ENCODE measurements at regions not wholly inside any gene's neighbourhood (a gene's known extent, or its start where the extent isn't known, plus 50 kb on each side); places are given as distances from the start of the nearest gene placed in this dataset.
"Not testable (repeated sequence)": the region's sequence is repeated elsewhere in the genome, so short reads cannot be mapped to it uniquely, and the experiment has no call there.

DNA sequence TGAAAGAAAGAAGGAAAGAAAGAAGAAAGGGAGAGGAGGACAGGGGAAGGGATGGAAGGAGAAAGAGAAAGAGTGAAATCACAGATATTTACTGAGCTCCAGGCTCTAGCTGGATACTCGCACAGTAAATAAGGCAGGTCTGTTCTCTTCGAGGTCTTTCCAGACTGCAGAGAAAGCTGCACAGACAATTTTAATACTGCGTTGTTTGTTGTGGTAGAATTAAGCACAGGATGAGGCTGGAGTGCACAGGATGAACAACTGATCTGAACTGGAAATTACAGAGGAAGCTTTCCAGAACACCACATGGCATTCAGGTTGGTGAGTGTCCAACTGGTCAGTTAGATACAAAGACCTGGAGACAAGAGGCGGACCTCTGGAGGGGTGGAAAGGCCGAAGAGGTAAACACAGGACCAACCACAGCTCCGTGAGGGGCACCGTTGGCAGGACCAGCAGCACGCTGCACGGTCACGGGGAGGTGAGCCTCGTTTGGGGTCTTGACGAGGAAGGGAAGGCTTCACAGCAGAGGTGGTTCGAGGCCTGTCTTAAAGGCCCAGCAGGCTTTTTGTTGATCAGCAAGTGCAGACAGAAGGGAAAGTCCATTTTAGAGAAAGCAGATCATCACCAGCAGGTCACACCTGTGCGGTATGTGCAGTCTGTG lies 121.7 kb downstream of the ATP6V0E2 start:
- not testable (repeated sequence) for H3K27ac ChIP-seq (ENCODE audit: low read depth, low read length, severe bottlenecking); H3K9me3 ChIP-seq (ENCODE audit: control insufficient read depth, low read length); H3K36me3 ChIP-seq (ENCODE audit: control insufficient read depth, insufficient read depth, low read length); H3K4me3 ChIP-seq (ENCODE audit: extremely low read depth, insufficient read depth, low read length, poor library complexity, severe bottlenecking); H3K4me1 ChIP-seq (ENCODE audit: control insufficient read depth, insufficient read depth, low read length, poor library complexity, severe bottlenecking)
- WGBS, 2 experiments (ENCODE audit: insufficient coverage in 2 of 2) = 84 to 88% methylated on average over 10 to 11 of the region's 14 CpGs

DNA sequence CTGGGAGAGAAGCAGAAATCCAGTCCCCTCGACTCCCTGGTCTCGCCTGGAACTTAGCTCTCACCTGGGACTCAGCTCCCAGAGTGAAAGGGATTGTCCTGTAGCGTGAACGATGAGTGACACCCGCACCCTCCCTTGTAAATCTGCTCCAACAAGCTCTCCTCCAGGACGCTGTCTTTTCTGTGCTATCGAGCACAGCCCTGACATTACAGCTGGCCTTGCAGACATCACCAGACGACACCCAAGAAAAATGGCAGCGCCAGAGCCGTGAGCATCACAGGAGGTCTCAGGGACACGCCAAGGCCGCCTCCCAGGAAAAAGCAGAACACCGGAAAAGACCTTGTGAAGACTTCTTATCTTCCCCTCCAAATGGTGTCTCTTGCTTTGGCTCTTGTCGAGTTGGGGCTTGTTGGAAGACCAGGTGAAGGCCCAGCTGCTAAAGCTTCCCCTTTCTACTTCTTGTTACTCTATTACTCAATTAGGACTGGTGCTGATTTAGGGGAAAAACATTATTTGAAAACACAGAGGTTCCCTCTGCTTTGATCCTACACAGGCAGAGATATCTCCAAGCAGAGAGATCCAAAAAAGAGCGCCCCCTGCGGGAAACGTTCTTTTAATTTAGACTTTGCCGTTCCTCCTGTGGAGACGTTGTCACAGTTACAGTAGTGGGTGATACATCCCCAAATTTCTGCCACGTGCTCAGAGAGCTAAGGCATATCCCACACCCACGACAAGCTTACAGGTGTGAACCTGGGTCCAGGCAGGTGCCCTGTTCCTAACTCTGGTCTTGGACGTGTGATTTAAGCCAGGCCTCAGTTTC lies 127.2 kb downstream of the ATP6V0E2 start:
- not testable (repeated sequence) for H3K27ac ChIP-seq (ENCODE audit: low read depth, low read length, severe bottlenecking); H3K36me3 ChIP-seq (ENCODE audit: control insufficient read depth, insufficient read depth, low read length); H3K4me1 ChIP-seq (ENCODE audit: control insufficient read depth, insufficient read depth, low read length, poor library complexity, severe bottlenecking); H3K4me3 ChIP-seq (ENCODE audit: extremely low read depth, insufficient read depth, low read length, poor library complexity, severe bottlenecking); H3K9me3 ChIP-seq (ENCODE audit: control insufficient read depth, low read length)
- 57 to 87% methylated on average over 3 to 6 of the region's 22 CpGs for WGBS, 2 experiments (ENCODE audit: insufficient coverage in 2 of 2)

DNA sequence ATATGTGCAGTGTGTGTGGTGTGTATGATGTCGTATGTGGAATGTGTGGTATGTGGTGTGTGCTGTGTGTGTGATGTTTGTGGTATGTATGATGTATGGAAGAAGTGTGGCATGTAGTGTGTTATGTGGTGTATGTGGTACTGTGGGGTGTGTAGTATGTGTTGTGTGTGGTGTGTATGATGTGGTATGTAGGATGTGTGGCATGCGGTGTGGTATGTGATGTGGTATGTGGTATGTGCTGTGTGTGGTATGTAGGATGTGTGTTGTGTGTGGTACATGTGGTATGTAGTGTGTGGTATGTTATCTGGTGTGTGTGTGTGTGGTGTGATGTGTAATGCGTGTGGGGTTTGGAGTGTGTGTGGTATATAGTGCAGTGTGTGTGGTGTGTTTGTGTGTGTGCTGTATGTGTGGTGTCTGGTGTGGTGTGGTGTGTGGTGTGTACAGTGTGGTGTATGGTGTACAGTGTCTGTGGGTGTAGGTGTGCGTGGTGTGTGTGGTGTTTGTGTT lies 129.6 kb downstream of the ATP6V0E2 start:
- no peaks in the 10 kb centered on the region for H3K9me3 ChIP-seq (ENCODE audit: control insufficient read depth, low read length)
- H3K36me3 ChIP-seq (ENCODE audit: control insufficient read depth, insufficient read depth, low read length) = no peaks in the 10 kb centered on the region
- WGBS, 2 experiments (ENCODE audit: insufficient coverage in 2 of 2) = 57 to 60% methylated on average over 4 of the region's 4 CpGs
- H3K4me3 ChIP-seq (ENCODE audit: extremely low read depth, insufficient read depth, low read length, poor library complexity, severe bottlenecking) = no peak overlapping the region
- H3K4me1 ChIP-seq (ENCODE audit: control insufficient read depth, insufficient read depth, low read length, poor library complexity, severe bottlenecking) = no peaks in the 10 kb centered on the region
- H3K27ac ChIP-seq (ENCODE audit: low read depth, low read length, severe bottlenecking) = no peak overlapping the region

DNA sequence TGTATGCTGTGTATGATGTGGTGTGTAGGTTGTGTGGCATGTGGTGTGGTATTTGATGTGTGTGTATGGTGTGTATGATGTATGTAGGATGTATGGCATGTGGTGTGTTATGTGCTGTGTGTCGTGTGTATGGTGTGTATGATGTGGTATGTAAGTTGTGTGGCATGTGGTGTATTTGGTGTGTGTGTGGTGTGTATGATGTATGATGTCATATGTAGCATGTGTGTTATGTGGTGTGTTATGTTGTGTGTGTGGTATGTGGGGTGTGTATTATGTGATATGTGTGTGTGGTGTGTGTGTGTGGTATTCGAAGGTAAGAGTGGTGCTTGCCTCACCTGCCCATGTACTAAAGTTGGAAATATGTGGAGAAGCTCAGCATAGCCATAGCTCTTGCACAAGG lies 130.2 kb downstream of the ATP6V0E2 start:
- not testable (repeated sequence) for H3K36me3 ChIP-seq (ENCODE audit: control insufficient read depth, insufficient read depth, low read length); H3K9me3 ChIP-seq (ENCODE audit: control insufficient read depth, low read length)
- 85 to 88% methylated on average over 2 of the region's 2 CpGs for WGBS, 2 experiments (ENCODE audit: insufficient coverage in 2 of 2)

DNA sequence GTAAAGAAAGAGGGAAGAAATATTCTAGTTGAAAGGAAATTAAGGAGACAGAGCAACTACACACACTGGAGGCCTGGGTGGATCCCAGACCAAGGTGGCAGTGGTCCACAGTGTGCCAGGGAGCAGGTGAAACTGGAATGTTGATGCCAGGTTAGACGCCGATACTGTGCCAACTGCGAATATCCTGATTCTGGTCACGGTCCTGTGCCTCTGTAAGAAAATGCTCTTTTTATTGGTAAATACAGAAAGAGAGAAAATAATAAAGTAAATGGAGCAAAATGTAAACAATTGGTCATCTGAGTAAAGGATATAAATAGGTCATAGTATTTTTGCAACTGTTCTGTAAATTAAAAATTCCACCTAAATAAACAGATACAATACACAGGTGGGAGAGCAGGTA lies 131.1 kb downstream of the ATP6V0E2 start:
- 93 to 95% methylated on average over 4 of the region's 4 CpGs for whole genome bisulfite sequencing, 2 experiments (ENCODE audit: insufficient coverage in 2 of 2)
- not testable (repeated sequence) for H3K27ac ChIP-seq (ENCODE audit: low read depth, low read length, severe bottlenecking); H3K9me3 ChIP-seq (ENCODE audit: control insufficient read depth, low read length); H3K36me3 ChIP-seq (ENCODE audit: control insufficient read depth, insufficient read depth, low read length); H3K4me3 ChIP-seq (ENCODE audit: extremely low read depth, insufficient read depth, low read length, poor library complexity, severe bottlenecking); H3K4me1 ChIP-seq (ENCODE audit: control insufficient read depth, insufficient read depth, low read length, poor library complexity, severe bottlenecking)

More for the DNA sequence above, 130.2 kb downstream of the ATP6V0E2 start:
- H3K27ac ChIP-seq (ENCODE audit: low read depth, low read length, severe bottlenecking); H3K4me3 ChIP-seq (ENCODE audit: extremely low read depth, insufficient read depth, low read length, poor library complexity, severe bottlenecking); H3K4me1 ChIP-seq (ENCODE audit: control insufficient read depth, insufficient read depth, low read length, poor library complexity, severe bottlenecking): not testable (repeated sequence)

DNA sequence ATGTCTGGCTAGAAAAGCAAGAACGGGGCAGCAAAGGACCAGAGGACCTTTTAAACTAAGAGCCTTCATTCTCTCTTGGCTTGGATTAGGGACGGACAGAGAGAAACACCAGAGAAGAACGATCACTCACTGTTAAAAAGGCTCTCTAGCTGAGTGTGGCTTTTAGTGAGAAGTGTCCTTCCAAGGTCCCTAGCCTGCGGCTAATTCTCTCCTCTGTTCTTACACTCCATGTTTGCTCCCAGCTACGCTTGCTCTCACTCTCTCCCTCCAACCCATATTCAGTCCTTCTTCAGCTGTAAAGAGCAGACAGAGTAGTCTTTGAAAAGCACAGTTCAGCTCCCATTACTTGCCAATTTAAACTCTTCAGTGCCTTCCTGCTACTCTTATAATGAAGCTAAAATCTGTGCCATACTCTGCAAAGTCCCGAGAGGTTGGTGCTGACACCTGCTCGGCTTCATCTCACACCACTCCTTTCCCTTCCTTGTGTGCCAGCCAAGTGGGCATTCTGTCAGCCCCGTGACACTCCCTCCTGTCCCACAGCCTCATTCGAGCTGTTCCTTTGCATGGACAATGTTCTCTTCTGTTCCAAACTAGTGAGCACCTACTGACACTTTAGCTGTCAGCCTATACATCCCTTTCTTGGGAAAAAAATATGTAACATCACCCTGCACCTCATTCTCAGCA lies 136.0 kb downstream of the ATP6V0E2 start:
- H3K4me1 ChIP-seq (ENCODE audit: control insufficient read depth, insufficient read depth, low read length, poor library complexity, severe bottlenecking); H3K27ac ChIP-seq (ENCODE audit: low read depth, low read length, severe bottlenecking); H3K9me3 ChIP-seq (ENCODE audit: control insufficient read depth, low read length); H3K4me3 ChIP-seq (ENCODE audit: extremely low read depth, insufficient read depth, low read length, poor library complexity, severe bottlenecking); H3K36me3 ChIP-seq (ENCODE audit: control insufficient read depth, insufficient read depth, low read length): not testable (repeated sequence)
- 72 to 100% methylated on average over 1 to 2 of the region's 9 CpGs for WGBS, 2 experiments (ENCODE audit: insufficient coverage in 2 of 2)

DNA sequence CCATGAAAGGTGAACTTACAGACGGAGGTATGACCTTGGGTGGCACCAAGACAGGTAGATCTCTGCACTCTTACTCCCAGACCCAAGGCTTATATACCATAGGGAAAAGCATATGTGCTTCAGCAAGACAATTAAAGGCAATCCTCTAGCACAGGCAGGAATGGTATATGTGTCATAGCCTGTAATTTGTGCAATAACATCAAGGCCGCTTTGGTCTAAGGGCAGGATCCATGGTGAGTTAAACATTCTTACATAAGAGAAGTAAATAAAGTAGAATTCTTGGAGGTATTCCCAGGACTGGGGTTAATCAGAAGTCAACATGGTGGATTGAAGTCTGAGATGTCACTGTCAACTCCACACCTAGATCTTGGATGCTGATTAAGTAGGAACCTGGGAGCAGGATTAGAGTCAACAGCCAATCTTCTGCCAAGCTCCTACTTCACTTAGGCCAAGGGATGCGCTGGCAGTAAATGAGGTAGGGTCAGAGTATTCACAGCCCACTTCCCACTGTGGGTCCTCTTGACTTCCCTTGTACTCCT lies 143.0 kb downstream of the ATP6V0E2 start:
- 100% methylated on average over 1 of the region's 3 CpGs; no CpG with 5 or more reads in 1 of the 2 experiments for WGBS, 2 experiments (ENCODE audit: insufficient coverage in 2 of 2)
- H3K4me1 ChIP-seq (ENCODE audit: control insufficient read depth, insufficient read depth, low read length, poor library complexity, severe bottlenecking); H3K36me3 ChIP-seq (ENCODE audit: control insufficient read depth, insufficient read depth, low read length); H3K9me3 ChIP-seq (ENCODE audit: control insufficient read depth, low read length); H3K4me3 ChIP-seq (ENCODE audit: extremely low read depth, insufficient read depth, low read length, poor library complexity, severe bottlenecking); H3K27ac ChIP-seq (ENCODE audit: low read depth, low read length, severe bottlenecking): not testable (repeated sequence)

DNA sequence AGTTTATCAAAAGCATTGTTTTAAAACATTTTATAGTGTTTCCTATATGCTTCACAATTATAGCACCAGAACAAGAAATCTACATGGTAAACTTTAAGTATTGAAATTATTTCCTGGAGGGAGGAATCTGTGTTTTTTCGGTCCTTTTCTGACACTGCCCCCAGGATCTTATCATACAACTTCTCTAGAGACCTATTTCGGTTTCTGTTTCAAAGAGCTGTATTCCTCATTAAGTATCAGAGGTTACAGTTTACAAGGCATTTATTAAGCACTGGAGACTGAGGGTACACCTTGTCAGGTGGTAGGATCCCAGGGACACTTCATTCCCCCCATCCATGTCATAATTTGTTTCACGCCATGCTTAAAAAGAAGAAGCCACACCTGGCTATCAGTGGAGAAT lies 146.4 kb downstream of the ATP6V0E2 start:
- not testable (repeated sequence) for H3K27ac ChIP-seq (ENCODE audit: low read depth, low read length, severe bottlenecking)

DNA sequence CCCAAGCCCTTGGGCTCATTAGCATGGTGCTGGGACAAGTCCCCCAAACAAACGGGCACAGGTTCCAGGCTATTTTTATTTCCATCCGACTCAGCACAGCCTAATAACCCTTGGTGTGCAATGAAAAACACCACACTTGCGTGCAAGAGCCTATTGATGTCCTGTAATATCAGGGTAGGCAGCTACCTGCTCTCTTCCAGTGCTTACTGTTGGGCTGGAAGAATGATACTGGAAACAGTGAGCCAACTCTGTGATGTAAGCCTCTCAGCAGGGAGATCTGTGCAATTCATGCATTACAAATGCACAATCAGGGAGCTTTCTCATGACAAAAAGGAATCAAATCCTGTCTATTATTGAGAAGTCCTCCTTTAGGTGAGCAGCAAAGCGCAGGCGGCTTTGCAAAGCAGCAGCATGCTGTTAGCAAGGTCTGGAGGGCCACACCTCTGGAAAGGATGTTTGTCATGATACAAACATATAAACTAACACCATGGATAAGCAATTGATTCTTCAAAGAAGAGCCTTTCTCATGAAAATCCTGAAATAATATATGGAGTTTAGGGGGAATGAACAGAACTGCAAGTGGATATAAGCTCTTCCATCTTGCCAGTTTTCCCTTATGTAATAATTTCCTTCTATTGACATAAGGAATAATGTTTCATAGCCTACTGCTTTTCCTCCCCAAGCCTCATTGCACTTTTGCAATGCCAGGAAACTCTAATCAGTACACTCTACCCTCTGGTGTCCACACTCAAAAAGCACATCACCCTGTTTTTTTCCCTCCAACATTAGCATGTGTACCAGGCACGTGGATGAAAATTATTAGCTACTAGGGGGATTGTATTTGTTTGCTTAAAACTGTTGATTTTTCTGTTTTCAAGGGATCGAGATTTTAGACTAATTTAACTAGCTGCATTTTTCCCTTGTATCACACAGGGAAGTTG lies 151.1 kb downstream of the ATP6V0E2 start:
- H3K27ac ChIP-seq (ENCODE audit: low read depth, low read length, severe bottlenecking); H3K9me3 ChIP-seq (ENCODE audit: control insufficient read depth, low read length); H3K4me3 ChIP-seq (ENCODE audit: extremely low read depth, insufficient read depth, low read length, poor library complexity, severe bottlenecking); H3K4me1 ChIP-seq (ENCODE audit: control insufficient read depth, insufficient read depth, low read length, poor library complexity, severe bottlenecking); H3K36me3 ChIP-seq (ENCODE audit: control insufficient read depth, insufficient read depth, low read length): not testable (repeated sequence)
- WGBS, 2 experiments (ENCODE audit: insufficient coverage in 2 of 2) = no CpG with 5 or more reads among the region's 7 CpGs

More for the DNA sequence above, 146.4 kb downstream of the ATP6V0E2 start:
- H3K36me3 ChIP-seq (ENCODE audit: control insufficient read depth, insufficient read depth, low read length); H3K4me3 ChIP-seq (ENCODE audit: extremely low read depth, insufficient read depth, low read length, poor library complexity, severe bottlenecking); H3K4me1 ChIP-seq (ENCODE audit: control insufficient read depth, insufficient read depth, low read length, poor library complexity, severe bottlenecking); H3K9me3 ChIP-seq (ENCODE audit: control insufficient read depth, low read length): not testable (repeated sequence)
- WGBS, 2 experiments (ENCODE audit: insufficient coverage in 2 of 2) = no CpG with 5 or more reads among the region's 3 CpGs

DNA sequence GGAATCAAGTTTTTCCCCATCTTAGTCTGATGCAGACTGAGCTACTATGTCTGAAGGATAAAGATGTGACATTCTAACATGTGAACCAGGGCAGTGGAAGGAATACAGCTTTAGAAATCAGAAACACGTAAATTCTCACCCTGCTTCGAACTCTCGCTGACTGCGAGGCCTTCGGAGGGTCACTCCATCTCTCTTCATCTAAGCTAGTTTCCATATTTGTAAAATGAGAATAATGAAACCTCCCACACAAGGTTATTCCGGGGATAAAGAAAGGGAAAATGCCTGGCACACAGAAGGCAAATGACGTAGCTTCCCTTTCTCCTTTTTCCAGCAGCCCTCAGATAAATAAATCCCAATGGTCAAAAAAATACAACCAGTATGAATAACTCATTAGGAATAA lies 152.0 kb downstream of the ATP6V0E2 start:
- whole genome bisulfite sequencing, 2 experiments (ENCODE audit: insufficient coverage in 2 of 2) = no CpG with 5 or more reads among the region's 7 CpGs
- not testable (repeated sequence) for H3K4me3 ChIP-seq (ENCODE audit: extremely low read depth, insufficient read depth, low read length, poor library complexity, severe bottlenecking); H3K9me3 ChIP-seq (ENCODE audit: control insufficient read depth, low read length); H3K36me3 ChIP-seq (ENCODE audit: control insufficient read depth, insufficient read depth, low read length); H3K27ac ChIP-seq (ENCODE audit: low read depth, low read length, severe bottlenecking); H3K4me1 ChIP-seq (ENCODE audit: control insufficient read depth, insufficient read depth, low read length, poor library complexity, severe bottlenecking)
